Stimulated activated CD4-positive, alpha-beta T cell treated with anti-CD3 and anti-CD28 coated beads, Interleukin-12 subunit alpha, Interleukin-12 subunit beta, amount 100 ng/mL, for 4 hours (primary cell): ENCODE measurements at regions not wholly inside any gene's neighbourhood (a gene's known extent, or its start where the extent isn't known, plus 50 kb on each side); places are given as distances from the start of the nearest gene placed in this dataset.
"Not testable (repeated sequence)": the region's sequence is repeated elsewhere in the genome, so short reads cannot be mapped to it uniquely, and the experiment has no call there.

Experiments used
- DNase-seq: peaks from one replicate; pipeline ENCODE4 v3.0.0-alpha.2; 2020

DNA sequence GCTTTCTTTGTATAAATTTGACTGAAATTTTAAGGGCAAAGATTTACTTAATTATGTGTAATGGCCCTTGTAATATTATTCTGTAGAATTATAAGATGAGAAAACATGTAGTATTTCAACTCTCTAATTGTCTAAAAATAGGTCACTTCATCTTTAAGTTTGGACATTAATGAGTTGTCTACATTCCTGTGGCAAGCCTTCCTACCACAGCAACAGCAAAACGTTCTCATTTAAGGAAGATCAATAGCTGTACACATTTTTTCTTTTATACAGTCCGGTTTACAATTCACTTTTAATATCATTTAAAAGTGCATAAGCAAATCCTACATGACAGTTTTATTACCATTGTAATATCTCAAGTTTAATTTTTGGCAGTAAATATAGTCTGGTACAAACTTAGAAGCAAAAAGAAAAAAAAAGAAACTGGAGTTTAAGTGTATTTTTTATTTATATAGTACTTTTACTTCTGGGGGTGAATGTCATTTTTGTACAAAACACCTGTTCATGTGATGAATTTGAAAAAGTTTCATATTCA, 501.8 kb downstream of the ZPLD1 start:
- no peak for DNase-seq

- no peak for DNase-seq
Observed at GRCh38 chr3:102941786-102942185, 507.0 kb downstream of the ZPLD1 start.

DNA sequence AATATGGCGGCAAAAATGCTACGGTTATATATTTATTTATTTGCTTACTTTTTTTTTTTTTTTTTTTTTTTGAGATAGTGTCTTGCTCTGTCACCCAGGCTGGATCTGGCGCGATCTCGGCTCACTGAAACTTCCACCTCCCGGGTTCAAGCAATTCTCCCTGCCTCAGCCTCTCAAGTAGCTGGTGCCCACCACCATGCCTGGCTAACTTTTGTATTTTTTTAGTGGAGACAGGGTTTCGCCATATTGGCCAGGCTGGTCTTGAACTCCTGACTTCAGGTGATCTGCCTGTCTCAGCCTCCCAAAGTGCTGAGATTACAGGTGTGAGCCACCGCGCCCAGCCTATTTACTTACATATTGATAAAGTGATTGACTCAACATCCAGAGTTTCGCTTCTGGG, 511.6 kb downstream of the ZPLD1 start:
- not testable (repeated sequence) for DNase-seq

GRCh38 chr3:102972350-102972749, 537.5 kb downstream of the ZPLD1 start:
- no peak for DNase-seq

- DNase-seq = no peak
Observed at GRCh38 chr3:102974333-102974732, 539.5 kb downstream of the ZPLD1 start.

DNA sequence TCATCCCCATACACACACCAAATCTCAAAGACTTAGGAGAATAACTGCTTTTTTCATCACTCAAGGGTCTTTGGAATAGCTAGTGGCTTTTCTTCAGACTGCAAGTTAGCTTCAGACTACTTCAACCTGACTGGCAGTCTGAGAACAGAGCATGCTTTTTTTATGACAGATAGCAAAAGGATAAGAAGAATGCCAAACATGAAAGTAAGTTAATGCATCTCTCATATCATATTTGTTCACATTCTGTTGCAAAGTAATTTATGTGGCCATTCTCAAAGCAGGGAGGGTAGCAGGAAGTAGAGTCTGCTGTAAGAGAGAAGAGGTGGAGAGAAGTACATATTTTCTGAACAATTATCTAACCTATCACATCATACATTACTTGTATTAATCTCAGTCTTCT, 544.4 kb downstream of the ZPLD1 start:
- no peak for DNase-seq

DNA sequence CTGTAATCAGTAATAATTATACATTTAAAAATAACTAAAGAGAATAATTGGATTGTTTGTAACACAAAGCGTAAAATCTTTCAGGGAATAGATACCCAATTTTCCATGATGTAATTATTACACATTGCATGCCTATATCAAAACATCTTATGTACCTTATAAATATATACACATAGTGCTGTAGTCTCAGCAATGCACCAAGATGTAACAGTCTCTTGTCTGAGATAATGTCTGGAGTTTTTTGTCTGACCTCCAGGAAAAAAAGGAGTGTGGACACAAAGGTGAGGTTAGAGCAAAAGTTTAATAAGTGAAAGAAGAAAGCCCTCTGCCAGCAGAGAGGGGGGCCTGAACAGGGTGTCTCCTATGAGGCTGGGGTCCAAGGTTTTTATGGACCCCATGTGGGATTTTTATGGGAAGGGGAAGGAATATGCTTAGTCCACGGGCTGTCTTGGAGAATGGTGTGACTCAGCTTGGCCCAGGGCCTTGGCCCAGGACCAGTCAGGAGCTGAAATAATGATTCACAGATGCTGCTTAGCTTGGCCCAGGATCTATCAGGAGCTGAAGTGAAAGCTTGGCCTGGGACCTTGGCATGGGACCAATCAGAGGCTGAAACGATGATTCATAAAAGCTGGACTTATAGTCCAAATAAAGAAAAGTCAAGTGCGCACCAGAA, 545.0 kb downstream of the ZPLD1 start:
- DNase-seq = no peak

- no peak for DNase-seq
Observed at GRCh38 chr3:102980355-102980696, 545.5 kb downstream of the ZPLD1 start.

DNA sequence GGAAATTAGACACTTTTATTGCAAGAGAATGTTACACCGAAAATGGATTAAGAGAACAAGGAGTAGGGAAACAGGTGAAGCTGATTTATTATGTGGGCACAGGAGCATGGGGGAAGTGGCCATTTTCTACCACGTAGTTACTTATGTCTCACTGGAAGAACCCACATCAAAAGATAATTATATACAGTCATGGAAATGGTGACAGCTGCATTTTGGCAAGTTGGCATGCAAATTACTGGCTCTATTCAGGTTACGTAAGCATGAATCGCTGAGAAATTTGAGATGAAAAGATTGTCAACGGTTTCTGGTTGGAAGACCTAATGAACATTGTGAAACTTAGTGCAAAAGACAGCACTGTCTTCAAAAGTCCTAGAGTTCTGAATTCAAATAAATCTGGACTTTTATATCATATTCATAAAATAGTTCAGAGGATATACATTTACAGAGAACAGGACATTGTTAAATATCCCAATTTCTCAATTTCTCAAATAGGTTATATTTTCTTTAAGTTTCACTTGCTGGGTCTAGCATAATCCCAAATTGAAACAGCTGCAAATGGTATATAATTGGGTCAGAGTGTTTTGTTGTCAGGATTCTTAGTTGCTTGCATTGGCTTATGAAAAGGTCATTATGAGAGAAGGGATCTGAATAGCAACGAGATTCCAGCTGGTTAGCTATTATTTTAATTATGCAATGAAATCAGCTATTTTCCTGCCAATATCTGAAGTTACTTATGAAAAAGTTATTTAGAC, 567.8 kb downstream of the ZPLD1 start:
- DNase-seq = no peak

GRCh38 chr3:103006526-103007183, 571.8 kb downstream of the ZPLD1 start:
- DNase-seq = no peak

GRCh38 chr3:103009609-103010008, 574.8 kb downstream of the ZPLD1 start:
- DNase-seq = no peak

GRCh38 chr3:103025880-103026279, 591.1 kb downstream of the ZPLD1 start:
- DNase-seq = no peak

DNA sequence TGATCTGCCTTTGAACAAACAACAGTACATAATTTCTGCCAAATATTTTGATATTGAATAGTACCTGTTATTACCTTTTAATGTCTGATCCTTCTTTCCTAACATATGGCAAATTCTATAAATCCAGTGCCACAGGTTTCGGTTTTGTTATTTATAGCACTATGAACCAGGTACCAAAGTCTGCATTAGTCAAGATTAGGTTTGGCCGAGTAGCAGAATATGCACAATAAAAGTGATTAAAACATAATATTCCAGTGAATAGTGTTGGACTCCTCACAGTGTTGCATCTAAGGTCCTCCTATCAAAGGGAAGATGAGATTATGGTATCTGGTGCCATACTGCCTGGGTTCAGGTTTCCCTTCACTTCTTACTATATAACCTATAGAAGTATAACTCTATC, 599.0 kb downstream of the ZPLD1 start:
- no peak for DNase-seq

DNA sequence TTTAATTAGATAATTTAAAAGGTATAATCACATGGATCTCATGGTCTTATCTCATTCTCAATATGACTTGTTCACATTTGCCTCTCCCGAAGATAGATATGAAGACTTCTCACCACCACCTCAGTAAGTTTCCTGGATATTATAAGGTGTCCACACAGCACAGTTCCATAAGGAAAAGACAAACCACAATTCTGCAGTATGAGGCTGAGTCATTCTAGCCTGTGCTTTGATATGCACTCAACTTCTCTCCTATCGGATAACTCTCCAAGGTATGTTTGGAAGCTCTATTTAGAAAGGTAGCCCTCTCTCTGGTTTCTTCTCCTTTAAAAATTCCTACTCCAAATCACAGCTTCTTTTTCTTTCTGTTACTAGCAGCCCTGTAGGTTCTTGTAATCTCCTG, 612.8 kb downstream of the ZPLD1 start:
- DNase-seq = no peak

DNA sequence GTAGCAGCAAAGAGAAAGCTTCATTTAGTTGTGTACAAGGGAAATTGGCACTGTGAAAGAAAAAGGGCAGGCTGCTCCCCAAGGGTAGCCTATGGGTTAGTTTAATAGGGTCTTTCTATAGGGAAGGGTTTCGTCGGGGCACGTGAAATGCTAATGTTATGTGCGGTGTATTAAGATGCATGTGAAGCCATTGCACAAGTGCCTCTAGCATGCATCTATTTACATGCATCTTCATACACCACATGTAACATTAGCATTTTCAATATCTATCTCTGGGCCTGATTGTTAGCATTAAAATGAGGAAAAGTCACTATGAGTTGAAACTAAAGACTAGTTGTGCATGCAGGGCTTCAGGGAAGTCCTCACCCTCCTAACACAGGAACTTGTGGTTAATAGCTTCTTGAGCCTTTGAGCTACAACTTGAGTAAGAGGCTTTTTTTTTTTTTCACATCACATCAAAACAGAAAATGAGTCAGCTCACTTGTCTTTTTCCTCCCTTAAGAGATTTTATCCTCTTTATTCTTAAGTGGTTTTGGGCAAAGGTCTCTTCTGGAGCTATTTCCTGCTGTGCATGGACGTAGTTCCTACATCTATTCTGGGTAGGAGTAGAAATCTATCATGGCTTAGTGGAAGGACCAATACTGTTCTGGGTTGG, 613.4 kb downstream of the ZPLD1 start:
- DNase-seq = no peak

- no peak for DNase-seq
Observed at GRCh38 chr3:103052236-103052830, 617.5 kb downstream of the ZPLD1 start.

DNA sequence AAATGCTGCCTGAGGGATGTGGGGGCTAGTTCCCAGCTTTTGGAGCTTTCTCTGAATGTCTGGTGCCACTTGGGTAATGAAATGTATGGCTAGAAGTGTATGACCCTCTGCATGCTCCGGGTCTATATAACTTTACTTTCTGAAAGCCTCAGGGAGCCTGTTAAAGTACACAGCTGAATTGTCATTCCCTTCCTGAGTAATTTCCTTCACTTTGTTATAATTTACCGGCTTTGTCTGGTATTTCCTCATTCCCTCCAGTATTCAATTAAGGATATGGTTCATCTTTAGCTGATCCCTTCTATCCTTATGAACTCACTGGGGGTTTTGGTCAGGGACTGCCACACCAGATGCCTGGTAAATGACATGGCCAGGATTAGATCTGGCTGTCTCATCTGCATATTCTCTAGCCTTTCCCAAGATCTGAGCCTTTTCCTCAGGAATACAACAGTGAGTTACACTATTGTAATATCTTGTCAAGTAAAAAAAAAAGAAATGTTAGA, 620.3 kb downstream of the ZPLD1 start:
- no peak for DNase-seq

- no peak for DNase-seq
Observed at GRCh38 chr3:103056542-103056941, 621.7 kb downstream of the ZPLD1 start.

GRCh38 chr3:103057003-103057402, 622.2 kb downstream of the ZPLD1 start:
- no peak for DNase-seq

GRCh38 chr3:103057487-103057886, 622.7 kb downstream of the ZPLD1 start:
- DNase-seq = no peak

GRCh38 chr3:103059432-103059831, 624.6 kb downstream of the ZPLD1 start:
- DNase-seq = no peak

DNA sequence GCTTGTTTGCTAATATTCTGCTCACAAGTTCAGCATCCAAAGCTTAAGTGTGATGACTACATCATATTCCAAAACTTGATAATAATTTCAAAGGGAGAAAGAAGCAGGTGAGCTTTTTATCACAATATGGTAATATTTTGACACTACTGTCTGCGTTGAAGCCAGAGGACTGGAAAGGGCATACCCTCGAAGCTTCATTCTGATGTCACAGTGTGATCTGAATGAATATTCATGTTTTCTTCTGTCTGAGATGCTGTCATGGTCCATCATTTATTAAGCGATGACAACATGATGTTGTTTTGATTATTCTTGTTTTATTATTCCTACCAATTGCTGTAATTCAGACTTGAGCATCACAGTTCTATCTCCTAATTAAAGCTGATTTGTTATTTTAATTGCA, 625.4 kb downstream of the ZPLD1 start:
- DNase-seq = no peak

GRCh38 chr3:103067963-103068362, 633.1 kb downstream of the ZPLD1 start:
- no peak for DNase-seq
